BE2C (cell line): ENCODE measurements at regions not wholly inside any gene's neighbourhood (a gene's known extent, or its start where the extent isn't known, plus 50 kb on each side); places are given as distances from the start of the nearest gene placed in this dataset.
"Not testable (repeated sequence)": the region's sequence is repeated elsewhere in the genome, so short reads cannot be mapped to it uniquely, and the experiment has no call there.

Experiments used
- DNase-seq: peaks from one replicate; pipeline ENCODE4 v3.0.0-alpha.2; 2020
- H3K27me3 ChIP-seq: fragments of 250-450 bp; sonication (Bioruptor Pico); 2 replicates; pipeline ENCODE4 v1.5.1; 2020; ENCODE audit warnings: mild to moderate bottlenecking
- H3K36me3 ChIP-seq: fragments of 250-450 bp; sonication (Bioruptor Pico); 2 replicates; pipeline ENCODE4 v1.5.1; 2020; ENCODE audit warnings: mild to moderate bottlenecking
- H3K4me1 ChIP-seq: fragments of 250-450 bp; sonication (Bioruptor Pico); 2 replicates; pipeline ENCODE4 v1.5.1; 2020
- H3K4me3 ChIP-seq: 2 replicates; pipeline ENCODE4 v1.5.1; 2011; ENCODE audit warnings: low read depth, low read length
- H3K9me3 ChIP-seq: fragments of 250-450 bp; sonication (Bioruptor Pico); 2 replicates; pipeline ENCODE4 v1.5.1; 2020
- TF ChIP-seq, protein P1 (sequence below): IDR thresholded peaks from 2 replicates; pipeline ENCODE4 v1.5.1; 2012; ENCODE audit warnings: mild to moderate bottlenecking, low read depth, low read length

DNA sequence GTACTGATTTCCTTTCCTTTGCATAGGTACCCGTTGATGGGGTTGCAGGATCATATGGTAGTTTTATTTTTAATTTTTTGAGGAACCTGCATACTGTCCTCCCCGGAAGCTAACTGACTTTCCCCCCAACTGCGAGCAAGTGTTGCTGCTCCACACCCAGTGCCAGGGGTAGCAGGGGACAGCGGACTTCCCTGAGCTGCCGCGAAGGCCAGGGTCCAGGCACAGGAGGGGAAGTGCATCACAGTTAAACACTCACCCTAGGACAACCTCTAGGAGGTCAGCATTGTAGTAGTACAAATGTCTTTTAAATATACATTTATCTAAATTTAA is 201.7 kb downstream of the NPIPB11 start:
- no peaks in the 10 kb centered on the region for H3K27me3 ChIP-seq
- peaks cover 15% of the 10 kb centered on the region for H3K4me1 ChIP-seq
- no peaks in the 10 kb centered on the region; the same call in 1 of the 2 replicates for H3K9me3 ChIP-seq
- TF ChIP-seq, protein P1, sequence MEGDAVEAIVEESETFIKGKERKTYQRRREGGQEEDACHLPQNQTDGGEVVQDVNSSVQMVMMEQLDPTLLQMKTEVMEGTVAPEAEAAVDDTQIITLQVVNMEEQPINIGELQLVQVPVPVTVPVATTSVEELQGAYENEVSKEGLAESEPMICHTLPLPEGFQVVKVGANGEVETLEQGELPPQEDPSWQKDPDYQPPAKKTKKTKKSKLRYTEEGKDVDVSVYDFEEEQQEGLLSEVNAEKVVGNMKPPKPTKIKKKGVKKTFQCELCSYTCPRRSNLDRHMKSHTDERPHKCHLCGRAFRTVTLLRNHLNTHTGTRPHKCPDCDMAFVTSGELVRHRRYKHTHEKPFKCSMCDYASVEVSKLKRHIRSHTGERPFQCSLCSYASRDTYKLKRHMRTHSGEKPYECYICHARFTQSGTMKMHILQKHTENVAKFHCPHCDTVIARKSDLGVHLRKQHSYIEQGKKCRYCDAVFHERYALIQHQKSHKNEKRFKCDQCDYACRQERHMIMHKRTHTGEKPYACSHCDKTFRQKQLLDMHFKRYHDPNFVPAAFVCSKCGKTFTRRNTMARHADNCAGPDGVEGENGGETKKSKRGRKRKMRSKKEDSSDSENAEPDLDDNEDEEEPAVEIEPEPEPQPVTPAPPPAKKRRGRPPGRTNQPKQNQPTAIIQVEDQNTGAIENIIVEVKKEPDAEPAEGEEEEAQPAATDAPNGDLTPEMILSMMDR, result no peak
- no peaks in the 10 kb centered on the region for H3K36me3 ChIP-seq
- H3K4me3 ChIP-seq, result no peak overlapping the region
- no peak for DNase-seq

DNA sequence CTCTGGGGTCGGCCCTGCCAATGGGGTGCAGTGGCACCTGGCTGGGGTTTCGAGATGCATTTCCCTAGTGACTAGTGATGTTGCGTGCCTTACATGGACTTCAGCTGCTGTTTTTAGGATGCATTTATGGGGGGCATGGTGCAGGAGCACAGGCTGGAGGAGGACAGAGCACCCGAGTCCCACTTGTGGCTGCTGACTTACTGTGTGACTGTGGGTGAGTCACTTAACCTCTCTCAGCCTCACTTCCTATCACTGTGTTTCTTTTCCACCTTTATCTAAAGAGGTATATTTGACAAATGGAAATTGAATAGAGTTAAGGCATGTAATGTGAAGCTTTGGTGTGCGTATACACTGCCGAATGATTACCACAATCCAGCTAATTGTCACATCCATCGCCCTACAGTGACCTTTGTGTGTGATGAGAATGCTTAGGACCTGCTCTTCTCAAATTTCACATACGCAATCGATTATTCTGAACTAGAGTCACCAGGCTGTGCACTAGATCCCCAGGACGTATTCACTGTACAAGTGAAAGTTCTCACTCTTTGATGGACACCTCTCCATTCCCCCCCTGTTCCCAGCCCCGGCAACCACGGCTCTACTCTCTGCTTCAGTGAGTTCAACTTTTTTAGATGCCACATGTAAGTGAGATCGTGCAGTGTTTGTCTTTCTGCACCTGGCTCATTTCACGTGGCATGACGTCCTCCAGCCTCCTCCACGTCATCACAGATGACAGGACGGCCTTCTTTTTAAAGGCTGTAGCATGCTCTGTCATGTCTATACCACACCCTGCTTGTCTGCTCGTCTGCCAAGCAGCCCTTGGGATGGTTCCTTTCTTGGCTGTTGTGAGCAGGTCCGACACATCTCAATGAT is 202.3 kb downstream of the NPIPB11 start:
- not testable (repeated sequence) for H3K27me3 ChIP-seq, H3K4me3 ChIP-seq, H3K36me3 ChIP-seq, DNase-seq, H3K9me3 ChIP-seq
- H3K4me1 ChIP-seq, result peaks cover 21% of the 10 kb centered on the region

DNA sequence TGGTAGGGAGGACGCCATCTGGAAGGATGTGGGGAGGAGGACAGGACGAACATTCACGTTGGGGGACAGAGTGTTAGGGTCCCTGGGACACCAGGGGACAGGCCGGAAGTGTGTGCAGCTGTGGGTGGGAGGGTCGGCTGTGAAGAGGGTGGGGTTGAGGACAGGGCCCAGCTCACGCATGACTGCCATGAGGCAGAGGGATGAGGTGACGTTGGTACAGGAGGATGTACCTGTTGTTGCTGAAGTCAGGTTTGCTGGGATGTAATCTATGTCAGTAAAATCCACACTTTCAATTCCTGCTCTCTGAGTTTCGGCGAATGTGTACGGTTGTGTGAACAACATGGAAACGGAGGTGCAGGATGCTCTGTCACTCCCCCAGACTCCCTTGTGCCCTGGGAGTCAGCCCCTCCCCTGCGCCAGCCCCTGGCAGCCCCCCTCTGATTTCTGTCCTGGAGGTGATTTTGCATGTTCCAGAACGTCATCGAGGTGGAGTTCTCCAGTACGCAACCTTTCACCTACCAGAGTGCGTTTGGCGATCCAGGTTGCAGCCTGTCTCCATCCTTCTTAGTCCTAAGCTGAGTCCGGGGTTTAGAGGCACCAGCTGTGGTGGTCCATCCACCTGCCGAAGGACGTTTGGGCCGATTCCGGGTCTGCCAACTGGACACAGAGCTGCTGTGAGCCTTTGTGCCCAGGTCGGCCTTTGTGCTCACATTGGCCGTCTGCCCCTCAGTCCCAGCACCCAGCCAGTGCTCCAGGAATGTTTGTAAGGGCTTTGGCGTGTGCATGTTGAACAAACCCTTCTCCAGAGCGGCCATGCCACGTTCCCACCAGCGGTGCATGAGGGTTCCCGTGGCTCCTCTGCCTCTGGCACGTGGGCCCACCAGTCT is 203.2 kb downstream of the NPIPB11 start:
- DNase-seq, H3K36me3 ChIP-seq, H3K27me3 ChIP-seq, H3K9me3 ChIP-seq, H3K4me3 ChIP-seq: not testable (repeated sequence)
- peaks cover 22% of the 10 kb centered on the region for H3K4me1 ChIP-seq

DNA sequence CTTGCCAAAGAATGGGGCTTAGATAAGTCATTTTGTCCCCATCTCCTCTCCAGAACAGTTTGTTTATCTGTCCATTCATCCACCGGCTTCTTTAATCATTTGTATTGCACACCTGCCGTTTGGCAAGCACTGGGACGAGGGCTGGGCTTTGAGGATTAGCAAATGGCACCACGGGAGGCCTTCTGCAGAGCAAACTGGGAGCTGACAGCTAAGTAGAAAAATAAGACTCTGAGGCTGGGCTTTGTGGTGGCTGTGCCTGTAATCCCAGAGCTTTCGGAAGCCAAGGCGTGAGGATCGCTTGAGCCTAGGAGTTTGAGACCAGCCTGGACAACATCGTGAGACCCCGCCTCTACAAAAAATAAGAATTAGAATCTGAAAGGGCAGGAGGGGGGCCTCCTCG is 203.9 kb downstream of the NPIPB11 start:
- H3K36me3 ChIP-seq, H3K4me3 ChIP-seq, H3K27me3 ChIP-seq, H3K9me3 ChIP-seq, DNase-seq: not testable (repeated sequence)
- H3K4me1 ChIP-seq, result peaks cover 22% of the 10 kb centered on the region

DNA sequence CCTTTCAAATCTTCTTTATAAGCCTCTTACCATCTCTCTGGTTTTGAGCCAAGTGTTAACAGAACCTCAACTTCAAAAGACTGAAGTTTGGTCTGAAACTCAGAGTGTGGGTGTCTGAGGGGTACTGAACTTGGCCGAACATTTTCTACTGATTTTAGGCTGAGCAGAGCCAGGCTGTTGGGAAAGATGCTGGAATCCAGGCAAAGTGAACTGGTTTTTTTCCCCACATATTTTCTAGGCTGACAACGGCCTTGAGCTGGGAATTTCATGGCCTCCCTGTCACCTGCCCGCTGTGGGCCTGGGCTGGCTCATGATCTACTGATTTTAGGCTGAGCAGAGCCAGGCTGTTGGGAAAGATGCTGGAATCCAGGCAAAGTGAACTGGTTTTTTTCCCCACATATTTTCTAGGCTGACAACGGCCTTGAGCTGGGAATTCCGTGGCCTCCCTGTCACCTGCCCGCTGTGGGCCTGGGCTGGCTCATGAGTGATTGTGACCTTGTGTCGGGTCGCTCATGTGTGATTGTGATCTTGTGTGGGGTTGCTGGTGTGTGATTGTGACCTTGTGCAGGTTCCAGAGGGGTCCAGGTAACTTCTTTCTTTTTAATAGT is 204.4 kb downstream of the NPIPB11 start:
- H3K9me3 ChIP-seq, H3K36me3 ChIP-seq, DNase-seq, H3K4me3 ChIP-seq, H3K27me3 ChIP-seq: not testable (repeated sequence)
- peaks cover 22% of the 10 kb centered on the region for H3K4me1 ChIP-seq

GRCh38 chr16:29201296-29202024 is 205.1 kb downstream of the NPIPB11 start:
- Histone ChIP-seq H3K4me1 (peaks cover 22% of the 10 kb centered on the region), H3K4me3 (peak overlapping the region; percentile 11; the same call in 1 of the 2 replicates)
- not testable (repeated sequence) for H3K9me3 ChIP-seq, DNase-seq, H3K27me3 ChIP-seq, H3K36me3 ChIP-seq

- not testable (repeated sequence) for H3K27me3 ChIP-seq, H3K9me3 ChIP-seq, H3K36me3 ChIP-seq, DNase-seq, H3K4me3 ChIP-seq
- peaks cover 22% of the 10 kb centered on the region for H3K4me1 ChIP-seq
Measured at GRCh38 chr16:29200681-29201080, 205.8 kb downstream of the NPIPB11 start.

DNA sequence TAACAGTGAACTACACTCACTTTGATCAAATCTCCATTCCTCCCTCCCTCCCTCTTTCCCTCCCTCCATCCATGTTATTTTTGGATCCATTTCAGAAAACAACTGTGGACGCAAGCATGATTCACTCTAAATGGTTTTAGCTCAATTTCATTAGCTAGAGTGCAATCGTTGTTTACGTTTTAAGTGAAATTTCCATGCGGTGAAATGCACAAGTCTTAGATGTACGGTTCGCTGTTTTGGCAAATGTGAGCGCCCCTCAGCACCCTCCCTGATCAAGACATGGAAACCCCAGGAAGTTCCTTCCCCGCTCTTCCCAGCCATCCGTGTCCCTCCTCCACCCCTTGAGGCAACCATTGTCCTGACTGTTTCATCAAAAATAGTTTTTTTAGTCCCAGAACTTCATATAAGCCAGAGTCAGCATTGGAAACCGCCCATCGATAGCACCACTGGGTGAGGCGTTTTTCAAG is 206.3 kb downstream of the NPIPB11 start:
- H3K4me1 ChIP-seq, result peaks cover 22% of the 10 kb centered on the region
- H3K36me3 ChIP-seq, DNase-seq, H3K27me3 ChIP-seq, H3K9me3 ChIP-seq, H3K4me3 ChIP-seq: not testable (repeated sequence)

- H3K36me3 ChIP-seq, DNase-seq, H3K4me3 ChIP-seq, H3K9me3 ChIP-seq, H3K27me3 ChIP-seq: not testable (repeated sequence)
- peaks cover 22% of the 10 kb centered on the region for H3K4me1 ChIP-seq
Measured at GRCh38 chr16:29199626-29200025, 206.9 kb downstream of the NPIPB11 start.
